HepG2 (cell line): ENCODE measurements at regions not wholly inside any gene's neighbourhood (a gene's known extent, or its start where the extent isn't known, plus 50 kb on each side); places are given as distances from the start of the nearest gene placed in this dataset.

ENCODE experiments used
- ATAC-seq: fragments of 200-7000 bp; cut with Tn5 transposase; 3 replicates; pipeline ENCODE4 v1.9.1; 2020; ENCODE audit warnings: mild to moderate bottlenecking, moderate library complexity
- BruUV-seq: library from RNA; stranded (reverse); fragments of 400-500 nt; replicated peaks from 2 replicates; lab custom pipeline; 2021; lab: Mats Ljungman, UMichigan
- CTCF ChIA-PET: fragments of 300-600 bp; formaldehyde crosslinking; extraction: SDS; loops from one replicate; lab custom pipeline; 2021; ENCODE audit warnings: low total read pairs, inconsistent platforms, low intra/inter-chr PET ratio; lab: Yijun Ruan, JAX
- POLR2A ChIA-PET: fragments of 350-600 bp; sonication (Branson Sonifier 250); formaldehyde crosslinking; loops from one replicate; lab custom pipeline; 2020; ENCODE audit warnings: antibody characterized with exemption, inconsistent platforms; lab: Yijun Ruan, JAX
- DNase-seq: peaks from one replicate; pipeline ENCODE4 v3.0.0-alpha.2; 2015; ENCODE audit warnings: low spot score
- FAIRE-seq: peaks from 3 replicates; lab custom pipeline; 2011; peaks lifted over from hg19 to GRCh38; lab: Jason Lieb, UNC
- H2AFZ ChIP-seq: one replicate; pipeline ENCODE4 v1.6.1; 2011; ENCODE audit warnings: low read length, inconsistent platforms
- H3K27ac ChIP-seq: fragments of 300-600 bp; 3 replicates; pipeline ENCODE4 v1.8.0; 2011; ENCODE audit warnings: mixed run types, mild to moderate bottlenecking, mixed read lengths, low read length, inconsistent platforms; ENCODE audit not compliant: insufficient read depth; ENCODE audit errors: extremely low read length
- H3K27me3 ChIP-seq, 2 experiments: fragments of 200-600 bp in 1 of 2; 2 replicates in 1 of 2; 3 replicates in 1 of 2; pipeline versions ENCODE4 v1.6.0 to v1.8.0; 2011; ENCODE audit warnings: low read length in 2 of 2, mild to moderate bottlenecking in 2 of 2, moderate library complexity in 2 of 2, inconsistent platforms in 1 of 2; ENCODE audit not compliant: insufficient read depth in 2 of 2, control insufficient read depth in 1 of 2
- H3K36me3 ChIP-seq, 2 experiments: fragments of 200-600 bp in 1 of 2; replicated peaks in 1 of 2; 2 replicates in 1 of 2; 3 replicates in 1 of 2; pipeline versions ENCODE4 v1.5.1 to v1.8.0; 2011; ENCODE audit warnings: low read length in 2 of 2, inconsistent platforms in 1 of 2; ENCODE audit not compliant: insufficient read depth in 2 of 2, control insufficient read depth in 1 of 2
- H3K4me1 ChIP-seq: 2 replicates; pipeline ENCODE4 v1.5.1; 2012; ENCODE audit warnings: low read length, inconsistent platforms; ENCODE audit not compliant: insufficient read depth
- H3K4me2 ChIP-seq: 2 replicates; pipeline ENCODE4 v1.6.0; 2011; ENCODE audit warnings: low read depth, low read length, inconsistent platforms
- H3K4me3 ChIP-seq, 3 experiments: fragments of 200-600 bp in 1 of 3; sonication (generic), shearing (Covaris generic) in 1 of 3; replicated peaks in 1 of 3; 2 replicates each; pipeline ENCODE4 v1.5.1; 2011 to 2016; ENCODE audit warnings: low read length in 3 of 3, inconsistent platforms in 2 of 3, low read depth in 2 of 3, mild to moderate bottlenecking in 2 of 3, control low read depth in 1 of 3, mixed read lengths in 1 of 3; ENCODE audit not compliant: insufficient read depth in 1 of 3
- H3K79me2 ChIP-seq: one replicate; pipeline ENCODE4 v1.6.1; 2011; ENCODE audit warnings: low read length, inconsistent platforms; ENCODE audit not compliant: insufficient read depth
- H3K9ac ChIP-seq: 2 replicates; pipeline ENCODE4 v1.6.0; 2011; ENCODE audit warnings: mild to moderate bottlenecking, low read depth, low read length, inconsistent platforms; ENCODE audit not compliant: insufficient read depth
- H3K9me3 ChIP-seq: 2 replicates; pipeline ENCODE4 v1.5.1; 2012; ENCODE audit warnings: mild to moderate bottlenecking, low read length
- H4K20me1 ChIP-seq: 2 replicates; pipeline ENCODE4 v1.6.0; 2011; ENCODE audit warnings: inconsistent platforms, mild to moderate bottlenecking, low read length, moderate library complexity; ENCODE audit not compliant: insufficient read depth
- CHCHD3 ChIP-seq: sonication (generic); formaldehyde crosslinking; IDR thresholded peaks from 2 replicates; pipeline ENCODE4 v1.8.0; 2022; ENCODE audit warnings: mild to moderate bottlenecking, missing genetic modification reagents, moderate library complexity
- DPF2 ChIP-seq: sonication (generic); formaldehyde crosslinking; IDR thresholded peaks from 2 replicates; pipeline ENCODE4 v1.4.0; 2020; ENCODE audit warnings: mild to moderate bottlenecking, low read depth, missing genetic modification reagents, borderline replicate concordance
- HOXA7 ChIP-seq: sonication (generic); formaldehyde crosslinking; IDR thresholded peaks from 2 replicates; pipeline ENCODE4 v1.8.1; 2022; ENCODE audit warnings: mild to moderate bottlenecking, missing genetic modification reagents, moderate library complexity
- KLF11 ChIP-seq: IDR thresholded peaks from 2 replicates; pipeline ENCODE4 v1.6.1; 2016; ENCODE audit warnings: missing compliant biosample characterization
- MIER3 ChIP-seq: IDR thresholded peaks from 2 replicates; pipeline ENCODE4 v1.6.1; 2016; ENCODE audit warnings: missing compliant biosample characterization, borderline replicate concordance
- SMAD1 ChIP-seq: sonication (generic); formaldehyde crosslinking; IDR thresholded peaks from 2 replicates; pipeline ENCODE4 v1.4.0; 2020; ENCODE audit warnings: missing genetic modification reagents, low read depth, mild to moderate bottlenecking, borderline replicate concordance
- ZNF329 ChIP-seq: sonication (generic); formaldehyde crosslinking; IDR thresholded peaks from 2 replicates; pipeline ENCODE4 v1.9.0; 2021; ENCODE audit warnings: low read depth, mild to moderate bottlenecking, missing genetic modification reagents
- ZNF337 ChIP-seq: sonication (generic); formaldehyde crosslinking; IDR thresholded peaks from 2 replicates; pipeline ENCODE4 v1.5.1; 2020; ENCODE audit warnings: missing genetic modification reagents, low read depth, mild to moderate bottlenecking, borderline replicate concordance
- WGBS: methylation state at CpG from one replicate; pipeline ENCODE4 v1.1.6; 2017; ENCODE audit warnings: low lambda C conversion rate; 5-methylcytosine and 5-hydroxymethylcytosine counted together
- in situ Hi-C: cut with HindIII; loops from 2 replicates; pipeline ENCODE4 v1.10.0; 2017; ENCODE audit warnings: low pct_unique_long_range_greater_than_20kb; ENCODE audit not compliant: extremely low pct_ligation_motif_present
- intact Hi-C: fragments of 100-400 bp; cut with micrococcal nuclease; formaldehyde crosslinking; loops from one replicate; pipeline ENCODE4 v1.10.0; 2022; ENCODE audit not compliant: unreplicated experiment
- TF ChIP-seq, protein P1 (sequence below): sonication (generic); formaldehyde crosslinking; IDR thresholded peaks from 2 replicates; pipeline ENCODE4; 2020; ENCODE audit warnings: missing genetic modification reagents, mild to moderate bottlenecking, borderline replicate concordance

DNA sequence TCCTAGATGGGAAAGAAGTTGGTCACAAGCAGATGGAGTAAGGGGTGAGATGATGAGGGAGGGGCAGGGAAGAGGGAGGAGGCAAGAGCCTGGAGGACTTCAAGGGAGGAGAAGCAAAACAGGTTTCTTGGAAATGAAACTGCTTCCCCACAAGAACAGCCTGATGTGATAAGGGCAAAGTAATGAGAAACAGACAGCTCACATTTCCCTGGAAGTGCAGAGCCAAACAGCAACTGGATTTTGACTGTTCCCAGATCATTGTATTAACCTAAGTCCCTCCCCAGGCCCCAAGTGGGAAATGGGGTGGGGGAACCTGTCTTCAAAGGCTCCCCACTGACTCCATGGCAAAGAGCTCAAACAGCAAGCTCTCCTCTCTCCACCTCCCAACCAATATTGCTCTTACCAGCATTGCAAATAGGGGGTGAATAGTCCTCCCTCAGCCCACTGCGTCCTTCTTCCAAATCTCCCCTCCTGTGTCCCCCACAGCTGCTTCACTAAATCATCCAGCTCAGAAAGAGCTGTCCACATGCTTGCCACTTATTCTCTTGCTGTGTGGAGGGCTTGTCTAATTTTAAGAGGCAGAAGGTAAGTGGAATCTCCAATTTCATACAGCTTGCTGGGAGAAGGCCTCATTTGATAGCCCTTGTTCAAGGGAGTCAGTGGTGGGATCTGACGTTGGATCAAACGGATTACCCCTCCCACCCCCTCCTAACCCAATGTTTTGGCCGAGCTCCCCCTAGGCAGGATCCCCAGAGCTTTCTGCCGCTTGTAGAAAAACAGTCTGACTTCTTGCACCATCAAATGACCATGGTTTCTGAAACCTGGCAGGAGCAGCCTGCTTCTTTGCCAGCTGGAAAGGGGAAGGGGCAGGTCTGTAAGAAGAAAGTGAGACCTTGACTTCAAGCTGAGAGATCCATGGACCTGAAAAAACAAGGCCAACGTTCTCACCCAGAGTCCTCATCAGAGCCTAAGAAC lies 56.3 kb upstream of the SMIM36 start (continued):
- TF ChIP-seq KLF11 (CRISPR knock-in tag): no peak
- no peak for TF ChIP-seq SMAD1 (CRISPR knock-in tag)

GRCh38 chr17:55564081-55564480 lies 52.8 kb upstream of the SMIM36 start:
- Histone ChIP-seq H3K4me2 (no peak overlapping the region), H3K4me3 (no peak overlapping the region), H3K27me3 (peaks cover 0 to 13% of the 10 kb centered on the region in 2 experiments; a peak in 2 of 5 replicates), H3K9ac (no peak overlapping the region), H3K79me2 (no peaks in the 10 kb centered on the region), H3K9me3 (no peaks in the 10 kb centered on the region), H3K27ac (no peak overlapping the region), H3K36me3 (no peaks in the 10 kb centered on the region), H4K20me1 (no peaks in the 10 kb centered on the region), H2AFZ (no peak overlapping the region), H3K4me1 (no peaks in the 10 kb centered on the region)
- DNase-seq (no peak), FAIRE-seq (no peak), ATAC-seq (no peak)
- BruUV-seq: no TSS peak
- no peak for TF ChIP-seq DPF2 (CRISPR knock-in tag)
- no peak for TF ChIP-seq HOXA7 (CRISPR knock-in tag)
- TF ChIP-seq, protein P1, sequence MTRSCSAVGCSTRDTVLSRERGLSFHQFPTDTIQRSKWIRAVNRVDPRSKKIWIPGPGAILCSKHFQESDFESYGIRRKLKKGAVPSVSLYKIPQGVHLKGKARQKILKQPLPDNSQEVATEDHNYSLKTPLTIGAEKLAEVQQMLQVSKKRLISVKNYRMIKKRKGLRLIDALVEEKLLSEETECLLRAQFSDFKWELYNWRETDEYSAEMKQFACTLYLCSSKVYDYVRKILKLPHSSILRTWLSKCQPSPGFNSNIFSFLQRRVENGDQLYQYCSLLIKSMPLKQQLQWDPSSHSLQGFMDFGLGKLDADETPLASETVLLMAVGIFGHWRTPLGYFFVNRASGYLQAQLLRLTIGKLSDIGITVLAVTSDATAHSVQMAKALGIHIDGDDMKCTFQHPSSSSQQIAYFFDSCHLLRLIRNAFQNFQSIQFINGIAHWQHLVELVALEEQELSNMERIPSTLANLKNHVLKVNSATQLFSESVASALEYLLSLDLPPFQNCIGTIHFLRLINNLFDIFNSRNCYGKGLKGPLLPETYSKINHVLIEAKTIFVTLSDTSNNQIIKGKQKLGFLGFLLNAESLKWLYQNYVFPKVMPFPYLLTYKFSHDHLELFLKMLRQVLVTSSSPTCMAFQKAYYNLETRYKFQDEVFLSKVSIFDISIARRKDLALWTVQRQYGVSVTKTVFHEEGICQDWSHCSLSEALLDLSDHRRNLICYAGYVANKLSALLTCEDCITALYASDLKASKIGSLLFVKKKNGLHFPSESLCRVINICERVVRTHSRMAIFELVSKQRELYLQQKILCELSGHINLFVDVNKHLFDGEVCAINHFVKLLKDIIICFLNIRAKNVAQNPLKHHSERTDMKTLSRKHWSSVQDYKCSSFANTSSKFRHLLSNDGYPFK (CRISPR knock-in tag): no peak
- no peak for TF ChIP-seq ZNF329 (CRISPR knock-in tag)
- no peak for TF ChIP-seq ZNF337 (CRISPR knock-in tag)
- TF ChIP-seq MIER3 (CRISPR knock-in tag): no peak
- TF ChIP-seq CHCHD3 (CRISPR knock-in tag): no peak
- CTCF ChIA-PET: no interaction called here
- POLR2A ChIA-PET: no interaction called here
- 5% methylated on average over 2 of the region's 2 CpGs for WGBS
- intact Hi-C loops: no loop called here
- in situ Hi-C loops: no loop called here
